Skeletal muscle satellite cell (primary cell): ENCODE measurements at regions not wholly inside any gene's neighbourhood (a gene's known extent, or its start where the extent isn't known, plus 50 kb on each side); places are given as distances from the start of the nearest gene placed in this dataset.

Source experiments
- H3K27me3 ChIP-seq: 2 replicates; pipeline ENCODE4 v1.7.0; 2013; ENCODE audit warnings: low read length; ENCODE audit not compliant: control insufficient read depth, insufficient read depth
- H3K36me3 ChIP-seq: 2 replicates; pipeline ENCODE4 v1.7.0; 2013; ENCODE audit warnings: mild to moderate bottlenecking, control low read depth, low read length; ENCODE audit not compliant: insufficient read depth
- H3K4me1 ChIP-seq: 2 replicates; pipeline ENCODE4 v1.7.0; 2013; ENCODE audit warnings: low read length; ENCODE audit not compliant: control insufficient read depth, insufficient read depth
- H3K4me2 ChIP-seq: 2 replicates; pipeline ENCODE4 v1.7.0; 2013; ENCODE audit warnings: mild to moderate bottlenecking, low read length
- H3K4me3 ChIP-seq: 2 replicates; pipeline ENCODE4 v1.7.0; 2013; ENCODE audit warnings: low read length
- H3K9ac ChIP-seq: 2 replicates; pipeline ENCODE4 v1.7.0; 2013; ENCODE audit warnings: mild to moderate bottlenecking, low read depth, low read length, moderate library complexity
- H3K9me3 ChIP-seq: replicated peaks from 2 replicates; pipeline ENCODE4 v1.7.0; 2013; ENCODE audit warnings: mild to moderate bottlenecking, control low read depth, low read length

GRCh38 chr10:109191341-109191740 is 732.0 kb downstream of the XPNPEP1 start:
- no peak overlapping the region for H3K4me2 ChIP-seq

DNA sequence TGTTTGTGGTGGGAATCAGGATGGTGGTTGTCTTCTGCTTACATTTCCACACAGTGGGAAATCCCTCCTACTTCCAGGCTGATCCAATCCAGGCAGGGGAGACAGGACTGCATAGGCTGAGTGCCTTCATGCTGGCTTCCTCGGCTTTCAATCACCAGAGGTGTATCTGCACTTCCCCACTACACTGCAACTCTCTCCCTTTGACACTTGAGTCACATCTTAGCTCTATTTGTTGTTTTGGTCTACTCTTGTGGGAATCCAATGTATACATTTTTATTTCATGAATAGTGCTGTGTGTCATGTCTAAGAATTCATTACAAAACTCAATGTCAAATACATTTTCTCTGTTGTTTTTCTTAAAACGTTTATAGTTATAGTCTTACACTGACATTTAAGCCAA is 735.6 kb downstream of the XPNPEP1 start:
- Histone ChIP-seq H3K4me3 (no peak overlapping the region), H3K4me1 (no peaks in the 10 kb centered on the region), H3K4me2 (no peak overlapping the region), H3K9me3 (peaks cover 7% of the 10 kb centered on the region), H3K36me3 (no peaks in the 10 kb centered on the region), H3K9ac (no peak overlapping the region), H3K27me3 (no peaks in the 10 kb centered on the region)

More at GRCh38 chr10:109191341-109191740, 732.0 kb downstream of the XPNPEP1 start:
- Histone ChIP-seq H3K4me1 (no peaks in the 10 kb centered on the region), H3K9me3 (peaks cover 7% of the 10 kb centered on the region), H3K27me3 (no peaks in the 10 kb centered on the region), H3K4me3 (no peak overlapping the region), H3K36me3 (no peaks in the 10 kb centered on the region), H3K9ac (no peak overlapping the region)

DNA sequence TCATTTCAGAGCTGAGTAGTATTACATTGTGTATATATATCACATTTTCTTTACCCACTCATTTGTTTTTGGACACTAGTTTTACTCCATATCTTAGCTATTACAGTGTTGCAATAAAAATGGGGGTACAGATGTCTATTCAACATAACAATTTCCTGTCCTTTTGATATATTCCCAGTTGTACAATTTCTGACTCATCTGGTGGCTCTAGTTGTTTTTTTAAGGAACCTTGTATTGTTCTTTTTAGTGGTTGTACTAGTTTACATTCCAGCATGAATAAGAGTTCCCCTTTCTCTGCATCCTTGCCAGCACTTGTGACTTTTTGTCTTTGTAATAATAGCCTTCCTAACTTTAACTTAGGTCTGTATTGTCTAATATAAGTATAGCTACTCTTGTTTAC is 739.9 kb downstream of the XPNPEP1 start:
- Histone ChIP-seq H3K36me3 (no peaks in the 10 kb centered on the region), H3K4me2 (no peak overlapping the region), H3K4me3 (no peak overlapping the region), H3K9ac (no peak overlapping the region), H3K9me3 (no peaks in the 10 kb centered on the region), H3K27me3 (no peaks in the 10 kb centered on the region), H3K4me1 (peaks cover 3% of the 10 kb centered on the region)

- H3K9ac ChIP-seq, result no peak overlapping the region
- H3K36me3 ChIP-seq, result no peaks in the 10 kb centered on the region
- H3K4me2 ChIP-seq, result no peak overlapping the region
- H3K9me3 ChIP-seq, result no peaks in the 10 kb centered on the region
- H3K4me1 ChIP-seq, result peaks cover 3% of the 10 kb centered on the region
- no peak overlapping the region for H3K4me3 ChIP-seq
- H3K27me3 ChIP-seq, result no peaks in the 10 kb centered on the region
Measured at GRCh38 chr10:109178591-109178990, 744.7 kb downstream of the XPNPEP1 start.

GRCh38 chr10:109174526-109174925 is 748.8 kb downstream of the XPNPEP1 start:
- Histone ChIP-seq H3K4me3 (no peak overlapping the region), H3K27me3 (no peaks in the 10 kb centered on the region), H3K4me1 (peaks cover 3% of the 10 kb centered on the region), H3K36me3 (no peaks in the 10 kb centered on the region), H3K9ac (no peak overlapping the region), H3K4me2 (no peak overlapping the region), H3K9me3 (no peaks in the 10 kb centered on the region)

GRCh38 chr10:109173937-109174336 is 749.4 kb downstream of the XPNPEP1 start:
- Histone ChIP-seq H3K27me3 (no peaks in the 10 kb centered on the region), H3K4me1 (peaks cover 2% of the 10 kb centered on the region), H3K9me3 (no peaks in the 10 kb centered on the region), H3K9ac (no peak overlapping the region), H3K4me2 (no peak overlapping the region), H3K4me3 (no peak overlapping the region), H3K36me3 (no peaks in the 10 kb centered on the region)

DNA sequence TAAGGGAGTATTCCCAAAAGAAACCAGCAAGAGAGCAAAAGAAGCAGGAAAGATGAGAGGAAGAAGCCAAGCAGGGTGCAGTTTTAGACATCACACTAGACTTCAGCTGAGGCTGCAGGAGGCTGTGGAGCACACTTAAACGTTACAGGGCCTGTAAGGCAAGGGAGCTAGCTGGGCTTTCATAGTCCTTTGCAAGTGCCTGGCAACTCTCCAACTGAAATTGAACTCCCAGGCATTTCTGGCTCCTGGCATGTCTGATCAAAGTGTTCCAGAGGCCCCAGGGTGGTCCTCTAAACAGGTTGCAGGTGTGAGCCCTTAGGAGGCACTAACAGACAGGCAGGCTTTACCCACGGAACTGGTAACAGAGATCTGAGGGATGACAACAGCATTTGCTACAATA is 750.2 kb downstream of the XPNPEP1 start:
- Histone ChIP-seq H3K9me3 (no peaks in the 10 kb centered on the region), H3K9ac (no peak overlapping the region), H3K4me1 (no peaks in the 10 kb centered on the region), H3K4me2 (no peak overlapping the region), H3K36me3 (no peaks in the 10 kb centered on the region), H3K4me3 (no peak overlapping the region), H3K27me3 (no peaks in the 10 kb centered on the region)

DNA sequence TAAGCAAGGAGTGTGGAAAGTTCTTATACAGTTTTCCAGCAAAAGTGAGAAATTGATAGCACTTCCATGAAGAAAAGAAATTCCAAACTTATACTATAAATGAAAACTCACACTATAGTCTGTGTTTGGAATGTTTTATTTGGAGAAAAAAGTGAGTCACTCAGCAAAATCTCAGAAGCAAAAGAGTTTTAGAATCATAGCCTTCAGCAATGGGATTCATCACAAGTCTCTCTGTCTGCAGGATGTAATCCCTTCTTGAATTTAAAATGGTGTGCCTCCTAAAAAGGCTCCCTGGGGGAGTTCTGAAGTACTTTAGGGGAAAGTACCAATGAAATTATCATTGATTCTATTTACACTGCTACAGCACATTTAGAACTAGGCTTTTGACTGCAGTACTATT is 756.4 kb downstream of the XPNPEP1 start:
- no peak overlapping the region for H3K4me3 ChIP-seq
- H3K4me1 ChIP-seq, result no peaks in the 10 kb centered on the region
- H3K27me3 ChIP-seq, result no peaks in the 10 kb centered on the region
- no peaks in the 10 kb centered on the region for H3K9me3 ChIP-seq
- H3K4me2 ChIP-seq, result no peak overlapping the region
- H3K9ac ChIP-seq, result no peak overlapping the region
- no peaks in the 10 kb centered on the region for H3K36me3 ChIP-seq

DNA sequence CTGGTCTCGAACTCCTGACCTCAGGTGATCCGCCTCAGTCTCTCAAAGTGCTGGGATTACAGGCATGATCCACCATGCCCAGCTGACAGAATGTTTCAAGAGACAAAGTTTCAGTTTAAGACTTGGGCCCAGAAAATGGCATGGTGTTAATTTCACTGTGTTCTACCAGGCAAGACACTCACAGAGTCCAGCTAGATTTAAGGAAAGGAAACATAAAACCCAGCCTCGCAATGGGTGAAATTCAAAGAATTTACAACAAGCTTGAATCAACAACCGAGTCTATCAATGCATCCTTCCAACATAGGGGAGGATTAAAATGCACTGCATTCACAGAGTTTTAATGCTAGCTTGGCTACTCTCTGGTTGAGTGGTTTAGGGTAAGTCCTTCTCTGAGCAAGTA is 764.0 kb downstream of the XPNPEP1 start:
- H3K9me3 ChIP-seq, result no peaks in the 10 kb centered on the region
- H3K9ac ChIP-seq, result no peak overlapping the region
- H3K4me3 ChIP-seq, result no peak overlapping the region
- no peaks in the 10 kb centered on the region for H3K36me3 ChIP-seq
- H3K4me2 ChIP-seq, result no peak overlapping the region
- H3K27me3 ChIP-seq, result no peaks in the 10 kb centered on the region
- H3K4me1 ChIP-seq, result no peaks in the 10 kb centered on the region

GRCh38 chr10:109156396-109156795 is 766.9 kb downstream of the XPNPEP1 start:
- Histone ChIP-seq H3K27me3 (no peaks in the 10 kb centered on the region), H3K36me3 (no peaks in the 10 kb centered on the region), H3K9me3 (no peaks in the 10 kb centered on the region), H3K4me3 (no peak overlapping the region), H3K9ac (no peak overlapping the region), H3K4me1 (no peaks in the 10 kb centered on the region), H3K4me2 (no peak overlapping the region)

DNA sequence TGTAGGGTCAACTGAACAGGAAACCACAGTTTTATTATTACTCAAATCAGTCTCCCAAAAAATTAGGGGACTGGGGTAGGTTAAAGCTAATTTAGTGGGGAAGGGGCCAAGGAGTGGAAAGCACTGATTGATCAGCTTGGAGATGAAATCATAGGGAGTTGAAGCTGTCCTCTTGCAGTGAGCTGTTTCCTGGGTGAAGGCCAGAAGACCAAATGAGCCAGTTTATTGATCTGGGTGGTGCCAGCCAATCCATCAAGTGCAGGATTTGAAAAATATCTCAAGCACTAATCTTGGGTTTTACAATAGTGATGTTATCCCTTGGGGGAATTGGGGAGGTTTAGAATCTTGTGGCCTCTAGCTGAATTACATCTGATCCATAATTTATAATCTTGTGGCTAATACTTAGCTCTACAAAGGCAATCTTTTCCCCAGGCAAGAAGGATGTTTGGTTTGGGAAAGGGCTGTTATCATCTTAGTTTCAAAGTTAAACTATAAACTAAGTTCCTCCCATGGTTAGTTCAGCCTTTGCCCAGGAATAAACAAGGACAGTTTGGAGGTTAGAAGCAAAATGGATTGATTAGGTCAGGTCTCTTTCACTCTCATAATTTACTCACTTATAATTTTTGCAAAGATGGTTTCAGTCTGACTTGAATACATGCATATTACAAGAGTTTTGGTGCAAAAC is 773.5 kb downstream of the XPNPEP1 start:
- no peak overlapping the region for H3K4me3 ChIP-seq
- no peaks in the 10 kb centered on the region for H3K27me3 ChIP-seq
- H3K4me1 ChIP-seq, result no peaks in the 10 kb centered on the region
- no peaks in the 10 kb centered on the region for H3K36me3 ChIP-seq
- no peak overlapping the region for H3K4me2 ChIP-seq
- H3K9ac ChIP-seq, result no peak overlapping the region
- H3K9me3 ChIP-seq, result no peaks in the 10 kb centered on the region

GRCh38 chr10:109127363-109127762 is 795.9 kb downstream of the XPNPEP1 start:
- Histone ChIP-seq H3K4me3 (no peak overlapping the region), H3K4me1 (no peaks in the 10 kb centered on the region), H3K9ac (no peak overlapping the region), H3K36me3 (no peaks in the 10 kb centered on the region), H3K27me3 (no peaks in the 10 kb centered on the region), H3K9me3 (no peaks in the 10 kb centered on the region), H3K4me2 (no peak overlapping the region)
